Glomerular endothelial cell (primary cell): ENCODE measurements at regions not wholly inside any gene's neighbourhood (a gene's known extent, or its start where the extent isn't known, plus 50 kb on each side); places are given as distances from the start of the nearest gene placed in this dataset.
A peak's percentile ranks its signal among the peaks of the same experiment; 100 is the strongest.
"Not testable (repeated sequence)": the region's sequence is repeated elsewhere in the genome, so short reads cannot be mapped to it uniquely, and the experiment has no call there.

Experiments used
- DNase-seq: peaks from one replicate; pipeline ENCODE4 v3.0.0-alpha.2; 2011; ENCODE audit warnings: low read depth, low spot score; ENCODE audit errors: extremely low read depth

GRCh38 chr9:738209-738915 lies 103.1 kb upstream of the DMRT1 start:
- no peak for DNase-seq

- no peak for DNase-seq
Observed at GRCh38 chr9:739362-739761, 102.1 kb upstream of the DMRT1 start.

GRCh38 chr9:740221-740620 lies 101.3 kb upstream of the DMRT1 start:
- no peak for DNase-seq

GRCh38 chr9:742104-742503 lies 99.4 kb upstream of the DMRT1 start:
- DNase-seq, result no peak

GRCh38 chr9:742914-743589 lies 98.4 kb upstream of the DMRT1 start:
- DNase-seq, result no peak

GRCh38 chr9:744046-744712 lies 97.3 kb upstream of the DMRT1 start:
- DNase-seq, result no peak

GRCh38 chr9:744790-745484 lies 96.6 kb upstream of the DMRT1 start:
- no peak for DNase-seq

GRCh38 chr9:745761-746380 lies 95.6 kb upstream of the DMRT1 start:
- no peak for DNase-seq

- no peak for DNase-seq
Observed at GRCh38 chr9:746661-747434, 94.6 kb upstream of the DMRT1 start.

GRCh38 chr9:747567-747966 lies 93.9 kb upstream of the DMRT1 start:
- DNase-seq, result no peak

GRCh38 chr9:748861-749497 lies 92.5 kb upstream of the DMRT1 start:
- DNase-seq, result no peak

- no peak for DNase-seq
Observed at GRCh38 chr9:749716-750115, 91.8 kb upstream of the DMRT1 start.

- no peak for DNase-seq
Observed at GRCh38 chr9:750249-750967, 91.1 kb upstream of the DMRT1 start.

GRCh38 chr9:751137-752051 lies 90.1 kb upstream of the DMRT1 start:
- no peak for DNase-seq

- DNase-seq, result peak; percentile 54
Observed at GRCh38 chr9:752201-752600, 89.3 kb upstream of the DMRT1 start.

GRCh38 chr9:752681-753200 lies 88.8 kb upstream of the DMRT1 start:
- no peak for DNase-seq

GRCh38 chr9:753734-754133 lies 87.8 kb upstream of the DMRT1 start:
- not testable (repeated sequence) for DNase-seq
